22Rv1 (cell line): ENCODE measurements at regions not wholly inside any gene's neighbourhood (a gene's known extent, or its start where the extent isn't known, plus 50 kb on each side); places are given as distances from the start of the nearest gene placed in this dataset.

Source experiments
- ZFX ChIP-seq: fragments of 450-650 bp; IDR thresholded peaks from 2 replicates; pipeline ENCODE4 v1.6.1; 2017; ENCODE audit warnings: antibody characterized with exemption, borderline replicate concordance
- TF ChIP-seq, protein P1 (sequence below): fragments of 450-650 bp; IDR thresholded peaks from 2 replicates; pipeline ENCODE4 v1.5.1; 2017; ENCODE audit warnings: mild to moderate bottlenecking

DNA sequence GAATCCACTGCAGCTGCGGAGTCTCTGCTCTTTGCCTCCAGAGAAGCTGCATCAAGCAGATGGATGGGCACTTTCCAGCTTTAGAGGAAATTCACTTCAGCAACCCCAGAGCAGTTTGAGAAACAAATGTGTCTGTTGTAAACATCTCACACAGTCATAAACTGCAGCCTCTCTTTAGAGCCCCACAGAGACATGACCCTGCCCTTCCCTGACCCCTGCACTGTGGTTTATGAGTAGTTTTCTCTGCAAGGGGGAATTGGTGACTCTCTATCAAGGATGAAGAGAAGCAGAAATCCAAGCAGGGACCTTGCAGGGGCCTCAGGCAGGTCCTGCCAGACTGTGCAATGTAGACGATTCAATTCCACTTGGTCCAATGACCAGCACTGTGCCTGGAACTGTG, 160.2 kb downstream of the SH2D4B start:
- TF ChIP-seq, protein P1, sequence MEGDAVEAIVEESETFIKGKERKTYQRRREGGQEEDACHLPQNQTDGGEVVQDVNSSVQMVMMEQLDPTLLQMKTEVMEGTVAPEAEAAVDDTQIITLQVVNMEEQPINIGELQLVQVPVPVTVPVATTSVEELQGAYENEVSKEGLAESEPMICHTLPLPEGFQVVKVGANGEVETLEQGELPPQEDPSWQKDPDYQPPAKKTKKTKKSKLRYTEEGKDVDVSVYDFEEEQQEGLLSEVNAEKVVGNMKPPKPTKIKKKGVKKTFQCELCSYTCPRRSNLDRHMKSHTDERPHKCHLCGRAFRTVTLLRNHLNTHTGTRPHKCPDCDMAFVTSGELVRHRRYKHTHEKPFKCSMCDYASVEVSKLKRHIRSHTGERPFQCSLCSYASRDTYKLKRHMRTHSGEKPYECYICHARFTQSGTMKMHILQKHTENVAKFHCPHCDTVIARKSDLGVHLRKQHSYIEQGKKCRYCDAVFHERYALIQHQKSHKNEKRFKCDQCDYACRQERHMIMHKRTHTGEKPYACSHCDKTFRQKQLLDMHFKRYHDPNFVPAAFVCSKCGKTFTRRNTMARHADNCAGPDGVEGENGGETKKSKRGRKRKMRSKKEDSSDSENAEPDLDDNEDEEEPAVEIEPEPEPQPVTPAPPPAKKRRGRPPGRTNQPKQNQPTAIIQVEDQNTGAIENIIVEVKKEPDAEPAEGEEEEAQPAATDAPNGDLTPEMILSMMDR, result no peak
- TF ChIP-seq ZFX, result no peak
